Chondrocyte (in vitro differentiated cells): ENCODE measurements at regions not wholly inside any gene's neighbourhood (a gene's known extent, or its start where the extent isn't known, plus 50 kb on each side); places are given as distances from the start of the nearest gene placed in this dataset. TPM values are rescaled to one million over a fixed set of nuclear protein-coding genes. Genes with fewer than 3 reads are reported as not detected.

Experiments
- DNase-seq: peaks from one replicate; pipeline ENCODE4 v3.0.0; 2021; ENCODE audit warnings: mixed read lengths, low spot score
- H3K27ac Mint-ChIP-seq: one replicate; pipeline ENCODE4 v1.8.0; 2021; ENCODE audit warnings: mild to moderate bottlenecking, moderate library complexity, mixed read lengths; ENCODE audit not compliant: unreplicated experiment
- H3K27me3 Mint-ChIP-seq: 2 replicates; pipeline ENCODE4 v1.8.0; 2021; ENCODE audit warnings: low read depth, mixed read lengths
- H3K36me3 Mint-ChIP-seq: 2 replicates; pipeline ENCODE4 v1.8.0; 2021; ENCODE audit warnings: low read depth, mixed read lengths
- H3K4me1 Mint-ChIP-seq: 2 replicates; pipeline ENCODE4 v1.8.0; 2021; ENCODE audit warnings: low read depth, mild to moderate bottlenecking, mixed read lengths
- H3K4me3 Mint-ChIP-seq: one replicate; pipeline ENCODE4 v1.8.0; 2021; ENCODE audit warnings: mild to moderate bottlenecking, moderate library complexity, mixed read lengths; ENCODE audit not compliant: unreplicated experiment
- H3K9me3 Mint-ChIP-seq: 2 replicates; pipeline ENCODE4 v1.8.0; 2021; ENCODE audit warnings: low read depth, mixed read lengths
- microRNA-seq: library from miRNA; unstranded; fragments of <30 nt; microRNA quantifications from one replicate; pipeline ENCODE4 v1.2.0, GENCODE V29; 2020; ENCODE audit warnings: borderline number of aligned reads
- TF ChIP-seq, protein P1 (sequence below): fragments of 200-600 bp; sonication (generic); IDR thresholded peaks from 2 replicates; pipeline ENCODE4 v1.5.0; 2021; ENCODE audit warnings: antibody characterized with exemption, mild to moderate bottlenecking, moderate library complexity

DNA sequence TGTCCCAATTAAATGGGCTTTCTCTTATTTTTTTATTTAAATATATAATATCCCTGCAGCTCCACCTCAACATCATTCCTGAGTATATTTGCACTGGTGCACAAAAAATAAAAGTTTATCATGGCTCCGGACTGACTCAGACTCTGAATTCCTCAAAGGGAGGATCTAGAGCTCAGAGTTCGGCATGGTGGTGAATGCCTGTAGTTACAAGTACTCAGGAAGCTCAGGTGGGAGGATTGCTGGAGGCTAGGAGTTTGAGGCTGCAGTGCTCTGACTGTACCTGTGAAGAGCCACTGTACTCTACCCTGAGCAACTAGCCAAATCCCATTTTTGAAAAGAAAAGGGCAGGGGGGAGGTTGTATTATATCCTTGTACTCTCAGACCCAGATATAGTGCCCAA, 52.8 kb upstream of the NRXN1 start:
- Mint-ChIP-seq H3K4me1 (no peaks in the 10 kb centered on the region), H3K27ac (no peak overlapping the region), H3K27me3 (peaks cover 3% of the 10 kb centered on the region), H3K4me3 (no peak overlapping the region), H3K9me3 (no peaks in the 10 kb centered on the region), H3K36me3 (no peaks in the 10 kb centered on the region)
- no peak for DNase-seq
- TF ChIP-seq, protein P1, sequence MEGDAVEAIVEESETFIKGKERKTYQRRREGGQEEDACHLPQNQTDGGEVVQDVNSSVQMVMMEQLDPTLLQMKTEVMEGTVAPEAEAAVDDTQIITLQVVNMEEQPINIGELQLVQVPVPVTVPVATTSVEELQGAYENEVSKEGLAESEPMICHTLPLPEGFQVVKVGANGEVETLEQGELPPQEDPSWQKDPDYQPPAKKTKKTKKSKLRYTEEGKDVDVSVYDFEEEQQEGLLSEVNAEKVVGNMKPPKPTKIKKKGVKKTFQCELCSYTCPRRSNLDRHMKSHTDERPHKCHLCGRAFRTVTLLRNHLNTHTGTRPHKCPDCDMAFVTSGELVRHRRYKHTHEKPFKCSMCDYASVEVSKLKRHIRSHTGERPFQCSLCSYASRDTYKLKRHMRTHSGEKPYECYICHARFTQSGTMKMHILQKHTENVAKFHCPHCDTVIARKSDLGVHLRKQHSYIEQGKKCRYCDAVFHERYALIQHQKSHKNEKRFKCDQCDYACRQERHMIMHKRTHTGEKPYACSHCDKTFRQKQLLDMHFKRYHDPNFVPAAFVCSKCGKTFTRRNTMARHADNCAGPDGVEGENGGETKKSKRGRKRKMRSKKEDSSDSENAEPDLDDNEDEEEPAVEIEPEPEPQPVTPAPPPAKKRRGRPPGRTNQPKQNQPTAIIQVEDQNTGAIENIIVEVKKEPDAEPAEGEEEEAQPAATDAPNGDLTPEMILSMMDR = no peak

Small RNA genes in the stretch of these regions (microRNA-seq; reads per million reads assigned to microRNA genes)
- not detected for gene MIR4431
